ENCODE measurements at regions not wholly inside any gene's neighbourhood (a gene's known extent, or its start where the extent isn't known, plus 50 kb on each side); places are given as distances from the start of the nearest gene placed in this dataset.

GRCh38 chr21:35705237-35705887, 355.0 kb downstream of the SETD4 start:
- DNase-seq (ENCODE audit: low spot score) = no peak
- no peak for FAIRE-seq

GRCh38 chr21:35703704-35704103, 356.6 kb downstream of the SETD4 start:
- FAIRE-seq (no peak), DNase-seq (ENCODE audit: low spot score) (no peak)

DNA sequence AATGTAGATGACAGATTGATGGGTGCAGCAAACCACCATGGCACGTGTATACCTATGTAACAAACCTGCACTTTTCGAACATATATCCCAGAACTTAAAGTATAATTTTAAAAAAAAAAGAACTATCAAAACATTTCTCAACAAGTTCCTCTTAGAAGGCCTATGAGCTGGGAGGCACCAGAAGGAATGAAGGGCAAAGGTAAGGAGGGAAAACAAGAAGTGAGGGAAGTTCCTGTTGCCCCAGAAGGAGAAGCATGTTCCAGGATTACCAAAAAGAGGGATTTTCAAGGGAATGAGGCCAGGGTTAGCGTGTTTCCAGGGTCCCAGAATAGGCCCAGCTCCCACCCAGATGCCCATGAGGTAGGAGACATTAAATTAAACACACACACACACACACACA, 361.0 kb downstream of the SETD4 start:
- no peak for FAIRE-seq

GRCh38 chr21:35697321-35697808, 363.0 kb downstream of the SETD4 start:
- peak; percentile 28 for DNase-seq (ENCODE audit: low spot score)
- no peak for FAIRE-seq

More for the DNA sequence above, 361.0 kb downstream of the SETD4 start:
- no peak for DNase-seq (ENCODE audit: low spot score)

- no peak for DNase-seq (ENCODE audit: low spot score)
- no peak for FAIRE-seq
Measured at GRCh38 chr21:35696644-35697043, 363.7 kb downstream of the SETD4 start.

DNA sequence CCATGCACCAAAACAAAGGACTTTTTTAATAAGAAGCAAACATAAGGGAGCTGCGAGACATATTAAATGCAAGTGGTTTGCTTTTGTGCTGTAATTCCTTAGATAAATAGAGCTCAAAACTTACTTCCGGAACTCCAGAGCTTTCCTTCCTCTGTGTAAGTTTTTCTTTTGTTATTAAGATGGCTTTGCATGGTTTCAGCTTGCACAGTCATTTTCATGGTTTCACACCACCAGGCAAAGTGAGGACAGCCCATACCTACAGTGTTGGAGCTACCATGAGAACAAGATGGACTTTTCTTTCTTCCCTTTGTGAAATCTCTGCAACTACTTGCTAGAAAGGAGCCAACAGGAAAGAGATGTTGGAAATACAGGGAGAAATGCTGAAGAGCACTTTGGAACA, 368.0 kb downstream of the SETD4 start:
- no peak for FAIRE-seq
- no peak for DNase-seq (ENCODE audit: low spot score)

DNA sequence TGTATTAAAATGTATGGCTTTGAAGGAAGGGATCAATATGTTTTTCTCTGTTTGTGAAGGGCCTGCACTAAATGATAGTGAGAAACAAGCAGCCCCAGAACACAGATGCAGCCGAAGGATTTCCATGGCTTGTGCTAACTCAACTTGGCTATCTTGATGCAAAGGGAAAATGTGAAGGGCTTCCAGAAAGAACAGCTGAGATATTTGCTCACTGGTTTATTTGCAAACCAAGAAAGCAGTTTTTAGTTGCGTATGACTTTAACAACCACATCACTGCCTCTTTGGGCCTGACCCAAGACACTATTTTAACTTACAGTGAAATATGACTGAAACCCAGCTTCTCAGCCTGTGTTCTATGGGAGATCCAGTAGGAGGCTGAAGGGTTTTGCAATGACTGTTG, 369.9 kb downstream of the SETD4 start:
- no peak for FAIRE-seq
- no peak for DNase-seq (ENCODE audit: low spot score)

GRCh38 chr21:35686156-35686555, 374.2 kb downstream of the SETD4 start:
- DNase-seq (ENCODE audit: low spot score) = no peak
- no peak for FAIRE-seq

DNA sequence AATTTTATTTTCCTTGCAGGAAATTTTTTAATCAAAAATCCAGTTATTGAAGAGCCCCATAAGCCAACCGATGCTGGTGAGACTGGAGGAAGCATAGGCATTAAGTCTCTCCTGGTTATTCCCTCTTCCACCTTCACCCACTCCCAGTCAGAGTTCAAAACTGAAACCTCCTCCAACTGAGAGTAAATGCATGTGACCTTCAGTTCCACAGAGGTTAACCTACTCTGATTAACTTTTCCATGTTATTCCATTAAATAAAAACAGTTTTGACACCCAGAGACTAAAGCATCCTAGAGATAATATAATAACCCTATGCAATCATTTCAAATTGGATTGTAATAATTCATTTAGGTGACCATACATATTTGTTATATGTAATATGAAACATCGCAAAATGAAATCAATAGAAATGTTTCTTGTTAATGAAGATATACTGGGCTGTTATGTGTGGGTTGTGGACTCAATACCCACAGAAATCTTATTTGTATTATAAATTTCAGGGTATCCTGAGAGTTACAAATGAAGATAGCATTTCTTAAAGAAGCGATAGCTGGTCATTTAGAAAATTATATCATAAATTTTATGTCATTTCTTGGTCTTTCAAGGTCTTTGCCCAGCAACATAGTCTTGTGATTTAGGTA, 376.5 kb downstream of the SETD4 start:
- DNase-seq (ENCODE audit: low spot score) = no peak
- FAIRE-seq = no peak

GRCh38 chr21:35682904-35683549, 377.3 kb downstream of the SETD4 start:
- FAIRE-seq = no peak
- no peak for DNase-seq (ENCODE audit: low spot score)

- no peak for FAIRE-seq
- DNase-seq (ENCODE audit: low spot score) = no peak
Measured at GRCh38 chr21:35681946-35682345, 378.4 kb downstream of the SETD4 start.

DNA sequence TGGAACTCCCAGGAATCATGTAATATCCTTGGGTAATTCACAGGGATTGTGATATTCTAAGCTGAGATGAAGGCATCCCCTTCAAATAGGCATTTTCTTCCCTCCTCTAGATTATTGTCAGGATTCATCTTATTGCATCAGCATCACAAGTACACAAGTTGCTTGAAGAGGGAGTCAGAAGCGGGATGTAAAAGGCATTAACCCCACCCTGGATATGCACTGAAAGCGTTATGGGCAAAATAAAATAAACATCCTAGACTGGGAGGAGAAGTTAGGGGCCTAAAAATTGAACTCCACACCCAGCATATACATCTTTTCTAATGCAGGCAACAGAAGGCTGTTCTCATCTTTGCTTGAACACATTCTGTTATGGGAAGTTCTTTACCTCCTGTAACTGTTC, 381.2 kb downstream of the SETD4 start:
- DNase-seq (ENCODE audit: low spot score) (no peak), FAIRE-seq (no peak)

- FAIRE-seq = no peak
- no peak for DNase-seq (ENCODE audit: low spot score)
Measured at GRCh38 chr21:35678393-35678792, 381.9 kb downstream of the SETD4 start.

GRCh38 chr21:35677298-35677841, 383.0 kb downstream of the SETD4 start:
- no peak for DNase-seq (ENCODE audit: low spot score)
- FAIRE-seq = no peak

DNA sequence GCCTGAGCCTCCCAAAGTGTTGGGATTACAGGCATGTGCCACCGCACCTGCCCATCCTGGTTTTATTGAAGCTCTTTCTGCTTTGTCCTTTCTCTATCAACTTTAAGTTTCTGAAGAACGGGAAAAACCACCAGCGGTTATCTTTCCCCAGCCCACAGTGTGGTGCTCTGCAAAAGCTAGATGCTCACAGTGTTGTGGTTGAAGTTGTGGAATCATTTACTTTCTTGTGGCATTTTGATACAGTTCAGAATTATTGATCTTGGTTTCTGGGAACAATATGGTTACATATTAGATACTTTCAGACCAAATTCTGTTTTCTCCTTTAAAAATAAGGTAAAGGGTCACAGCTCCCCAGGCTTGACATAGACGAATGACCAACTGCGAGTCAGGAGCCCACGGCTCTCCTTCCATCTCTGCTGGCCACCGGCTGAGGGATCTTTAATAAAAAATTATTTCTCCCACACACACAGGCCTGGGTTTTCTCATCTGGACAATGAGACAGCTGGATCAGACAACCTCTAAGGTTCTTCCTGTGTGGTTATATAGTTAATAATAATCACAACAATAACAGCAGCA, 385.3 kb downstream of the SETD4 start:
- DNase-seq (ENCODE audit: low spot score) = no peak
- FAIRE-seq = no peak

GRCh38 chr21:35674091-35674671, 386.1 kb downstream of the SETD4 start:
- no peak for DNase-seq (ENCODE audit: low spot score)
- FAIRE-seq = no peak

DNA sequence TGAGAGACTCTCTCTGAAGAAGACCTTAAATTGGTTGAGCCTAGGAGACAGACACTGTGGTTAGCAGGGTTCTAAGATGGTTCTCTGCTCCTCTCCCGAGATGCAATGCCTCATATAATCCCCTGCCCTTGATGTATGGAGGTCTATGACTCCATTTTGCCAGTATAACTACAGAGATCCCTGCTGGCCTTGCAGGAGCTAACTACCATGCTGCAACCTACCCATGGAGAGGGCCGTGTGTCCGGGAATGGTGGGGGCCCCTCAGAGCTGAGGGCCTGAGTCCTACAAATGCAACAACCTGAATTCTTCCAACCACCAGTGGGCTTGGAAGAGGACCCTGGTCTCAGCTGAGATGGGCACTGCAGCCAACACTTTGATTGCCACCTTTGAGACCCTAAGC, 388.0 kb downstream of the SETD4 start:
- DNase-seq (ENCODE audit: low spot score) (no peak), FAIRE-seq (no peak)

DNA sequence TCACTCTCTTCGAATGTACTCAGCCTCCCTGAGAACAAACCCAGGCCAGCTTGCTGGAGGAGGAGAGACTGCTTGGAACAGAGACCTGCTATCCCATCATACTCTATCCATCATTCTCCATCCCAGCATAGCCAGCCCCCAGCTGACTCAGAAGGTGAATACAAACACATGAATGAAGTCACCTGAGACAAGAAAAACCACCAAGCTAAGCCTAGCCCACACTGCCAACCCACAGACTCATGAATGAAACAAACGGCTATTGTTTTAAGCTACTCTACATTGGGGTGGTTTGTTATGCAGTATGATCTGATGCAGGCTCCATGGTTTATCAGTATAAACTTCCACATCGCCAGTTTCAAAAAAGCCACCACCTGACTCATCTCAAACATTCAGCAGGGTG, 395.6 kb downstream of the SETD4 start:
- FAIRE-seq (no peak), DNase-seq (ENCODE audit: low spot score) (peak; percentile 66)

GRCh38 chr21:35663856-35664606, 396.3 kb downstream of the SETD4 start:
- DNase-seq (ENCODE audit: low spot score) = no peak
- no peak for FAIRE-seq

- DNase-seq (ENCODE audit: low spot score) = peak; percentile 18
- FAIRE-seq = no peak
Measured at GRCh38 chr21:35658242-35658641, 402.1 kb downstream of the SETD4 start.

- FAIRE-seq (no peak), DNase-seq (ENCODE audit: low spot score) (no peak)
Measured at GRCh38 chr21:35652872-35653271, 407.5 kb downstream of the SETD4 start.

Data from urothelium cell line (cell line).